Activated CD4-positive, alpha-beta T cell treated with anti-CD3 and anti-CD28 coated beads, Interleukin-2, amount 10 ng/mL, durations not matched to agents 7 days and 5 days (primary cell): ENCODE measurements at regions not wholly inside any gene's neighbourhood (a gene's known extent, or its start where the extent isn't known, plus 50 kb on each side); places are given as distances from the start of the nearest gene placed in this dataset.

Experiments
- CTCF ChIA-PET: fragments of 350-600 bp; sonication (Branson Sonifier 250); formaldehyde crosslinking; loops from one replicate; lab custom pipeline; 2021; ENCODE audit warnings: antibody characterized with exemption; lab: Charles Lee
- POLR2A ChIA-PET: fragments of 350-600 bp; sonication (Branson Sonifier 250); formaldehyde crosslinking; loops from one replicate; lab custom pipeline; 2021; ENCODE audit warnings: antibody characterized with exemption; lab: Charles Lee
- DNase-seq: peaks from one replicate; pipeline ENCODE4 v3.0.0-alpha.2; 2020
- H3K27ac Mint-ChIP-seq: one replicate; pipeline ENCODE4 v1.8.0; 2021; ENCODE audit warnings: mild to moderate bottlenecking, moderate library complexity, mixed read lengths
- H3K27me3 Mint-ChIP-seq: one replicate; pipeline ENCODE4 v1.8.0; 2021; ENCODE audit warnings: mixed read lengths
- H3K36me3 Mint-ChIP-seq: one replicate; pipeline ENCODE4 v1.8.0; 2021; ENCODE audit warnings: low read depth, mixed read lengths
- H3K4me1 Mint-ChIP-seq: one replicate; pipeline ENCODE4 v1.8.0; 2021; ENCODE audit warnings: mixed read lengths
- H3K4me3 Mint-ChIP-seq: one replicate; pipeline ENCODE4 v1.8.0; 2021; ENCODE audit warnings: mild to moderate bottlenecking, moderate library complexity, mixed read lengths
- H3K9me3 Mint-ChIP-seq: one replicate; pipeline ENCODE4 v1.8.0; 2021; ENCODE audit warnings: mixed read lengths

- Mint-ChIP-seq H3K4me3 (no peak overlapping the region), H3K27me3 (peaks cover 30% of the 10 kb centered on the region), H3K4me1 (peaks cover 5% of the 10 kb centered on the region), H3K27ac (no peak overlapping the region), H3K36me3 (no peaks in the 10 kb centered on the region), H3K9me3 (no peaks in the 10 kb centered on the region)
- CTCF ChIA-PET, result no interaction called here
- POLR2A ChIA-PET, result no interaction called here
- DNase-seq, result no peak
These were observed 290.5 kb upstream of the RASA1 start for GRCh38 chr5:86977190-86977589.

GRCh38 chr5:86977808-86978207, 289.9 kb upstream of the RASA1 start:
- DNase-seq, result no peak
- ChIA-PET CTCF (interaction anchor here (1.0 kb wide), 1 partner anchor 9 kb away, joined by 3 read pairs; no protein-coding TSS in a partner anchor), POLR2A (no interaction called here)
- Mint-ChIP-seq H3K27me3 (peaks cover 28% of the 10 kb centered on the region), H3K4me3 (no peak overlapping the region), H3K4me1 (peaks cover 5% of the 10 kb centered on the region), H3K36me3 (no peaks in the 10 kb centered on the region), H3K9me3 (no peaks in the 10 kb centered on the region), H3K27ac (no peak overlapping the region)

- POLR2A ChIA-PET, result no interaction called here
These were observed 287.8 kb upstream of the RASA1 start for GRCh38 chr5:86979811-86980411.

GRCh38 chr5:86981898-86982297, 285.8 kb upstream of the RASA1 start:
- Mint-ChIP-seq H3K36me3 (no peaks in the 10 kb centered on the region), H3K9me3 (no peaks in the 10 kb centered on the region)

More at GRCh38 chr5:86979811-86980411, 287.8 kb upstream of the RASA1 start:
- Mint-ChIP-seq H3K4me3 (no peak overlapping the region), H3K27ac (no peak overlapping the region), H3K9me3 (no peaks in the 10 kb centered on the region), H3K36me3 (no peaks in the 10 kb centered on the region), H3K27me3 (peaks cover 21% of the 10 kb centered on the region), H3K4me1 (peaks cover 5% of the 10 kb centered on the region)
- CTCF ChIA-PET, result no interaction called here
- no peak for DNase-seq

GRCh38 chr5:86983208-86983607, 284.5 kb upstream of the RASA1 start:
- H3K27ac Mint-ChIP-seq, result no peak overlapping the region
- H3K36me3 Mint-ChIP-seq, result no peaks in the 10 kb centered on the region
- no peak overlapping the region for H3K4me3 Mint-ChIP-seq
- no peaks in the 10 kb centered on the region for H3K9me3 Mint-ChIP-seq
- no peak for DNase-seq
- H3K27me3 Mint-ChIP-seq, result peaks cover 15% of the 10 kb centered on the region
- H3K4me1 Mint-ChIP-seq, result peaks cover 2% of the 10 kb centered on the region
- ChIA-PET CTCF (interaction anchor here (0.7 kb wide), 1 partner anchor 17 kb away, joined by 3 read pairs; no protein-coding TSS in a partner anchor), POLR2A (no interaction called here)

More at GRCh38 chr5:86981898-86982297, 285.8 kb upstream of the RASA1 start:
- ChIA-PET CTCF (interaction anchor here (0.7 kb wide), 1 partner anchor 229 kb away, joined by 3 read pairs; no protein-coding TSS in a partner anchor), POLR2A (no interaction called here)
- Mint-ChIP-seq H3K4me1 (peaks cover 2% of the 10 kb centered on the region), H3K4me3 (no peak overlapping the region), H3K27me3 (peaks cover 15% of the 10 kb centered on the region), H3K27ac (no peak overlapping the region)
- DNase-seq, result no peak

GRCh38 chr5:86986837-86987236, 280.8 kb upstream of the RASA1 start:
- CTCF ChIA-PET, result interaction anchor here (0.7 kb wide), 1 partner anchor 267 kb away, joined by 3 read pairs; no protein-coding TSS in a partner anchor
- no peak for DNase-seq
- H3K27ac Mint-ChIP-seq, result no peak overlapping the region
- no peaks in the 10 kb centered on the region for H3K9me3 Mint-ChIP-seq
- POLR2A ChIA-PET, result interaction anchor here (0.6 kb wide), 1 partner anchor 156 kb away, joined by 3 read pairs; no protein-coding TSS in a partner anchor
- peaks cover 13% of the 10 kb centered on the region for H3K27me3 Mint-ChIP-seq
- no peak overlapping the region for H3K4me3 Mint-ChIP-seq
- H3K36me3 Mint-ChIP-seq, result no peaks in the 10 kb centered on the region
- no peaks in the 10 kb centered on the region for H3K4me1 Mint-ChIP-seq

GRCh38 chr5:86997516-86997915, 270.2 kb upstream of the RASA1 start:
- H3K27ac Mint-ChIP-seq, result no peak overlapping the region

GRCh38 chr5:86999951-87000350, 267.7 kb upstream of the RASA1 start:
- no peak for DNase-seq
- H3K4me3 Mint-ChIP-seq, result no peak overlapping the region
- no peaks in the 10 kb centered on the region for H3K9me3 Mint-ChIP-seq
- H3K27ac Mint-ChIP-seq, result no peak overlapping the region
- peaks cover 16% of the 10 kb centered on the region for H3K27me3 Mint-ChIP-seq
- no peaks in the 10 kb centered on the region for H3K4me1 Mint-ChIP-seq
- POLR2A ChIA-PET, result no interaction called here
- CTCF ChIA-PET, result interaction anchor here (0.6 kb wide), 1 partner anchor 16 kb away, joined by 3 read pairs; no protein-coding TSS in a partner anchor
- no peaks in the 10 kb centered on the region for H3K36me3 Mint-ChIP-seq

More at GRCh38 chr5:86997516-86997915, 270.2 kb upstream of the RASA1 start:
- CTCF ChIA-PET, result no interaction called here
- Mint-ChIP-seq H3K9me3 (no peaks in the 10 kb centered on the region), H3K36me3 (no peaks in the 10 kb centered on the region), H3K4me1 (no peaks in the 10 kb centered on the region), H3K4me3 (no peak overlapping the region), H3K27me3 (peaks cover 12% of the 10 kb centered on the region)
- POLR2A ChIA-PET, result no interaction called here
- no peak for DNase-seq

- ChIA-PET POLR2A (no interaction called here), CTCF (interaction anchor here (0.9 kb wide), 1 partner anchor 17 kb away, joined by 4 read pairs; no protein-coding TSS in a partner anchor)
- no peaks in the 10 kb centered on the region for H3K9me3 Mint-ChIP-seq
- peaks cover 9% of the 10 kb centered on the region for H3K27me3 Mint-ChIP-seq
- H3K4me3 Mint-ChIP-seq, result no peak overlapping the region
- DNase-seq, result no peak
- H3K4me1 Mint-ChIP-seq, result no peaks in the 10 kb centered on the region
- H3K27ac Mint-ChIP-seq, result no peak overlapping the region
- no peaks in the 10 kb centered on the region for H3K36me3 Mint-ChIP-seq
These were observed 265.2 kb upstream of the RASA1 start for GRCh38 chr5:87002485-87002884.

- no peaks in the 10 kb centered on the region for H3K4me1 Mint-ChIP-seq
- POLR2A ChIA-PET, result interaction anchor here (0.7 kb wide), 1 partner anchor 73 kb away, joined by 5 read pairs; no protein-coding TSS in a partner anchor
- no peaks in the 10 kb centered on the region for H3K9me3 Mint-ChIP-seq
These were observed 263.6 kb upstream of the RASA1 start for GRCh38 chr5:87004101-87004500.

GRCh38 chr5:87007737-87008136, 259.9 kb upstream of the RASA1 start:
- Mint-ChIP-seq H3K9me3 (no peaks in the 10 kb centered on the region), H3K36me3 (no peaks in the 10 kb centered on the region), H3K4me3 (no peak overlapping the region), H3K4me1 (no peaks in the 10 kb centered on the region), H3K27me3 (peaks cover 10% of the 10 kb centered on the region), H3K27ac (no peak overlapping the region)
- ChIA-PET POLR2A (no interaction called here), CTCF (no interaction called here)
- no peak for DNase-seq

More at GRCh38 chr5:87004101-87004500, 263.6 kb upstream of the RASA1 start:
- Mint-ChIP-seq H3K36me3 (no peaks in the 10 kb centered on the region), H3K27me3 (peaks cover 5% of the 10 kb centered on the region), H3K27ac (no peak overlapping the region), H3K4me3 (no peak overlapping the region)
- CTCF ChIA-PET, result interaction anchor here (0.6 to 0.9 kb wide), 2 partner anchors 53 to 396 kb away, joined by 3 to 5 read pairs; no protein-coding TSS in a partner anchor
- no peak for DNase-seq

- ChIA-PET POLR2A (no interaction called here), CTCF (no interaction called here)
- DNase-seq, result no peak
- Mint-ChIP-seq H3K27ac (no peak overlapping the region), H3K4me1 (no peaks in the 10 kb centered on the region), H3K36me3 (no peaks in the 10 kb centered on the region), H3K27me3 (peaks cover 10% of the 10 kb centered on the region), H3K4me3 (no peak overlapping the region), H3K9me3 (no peaks in the 10 kb centered on the region)
These were observed 258.7 kb upstream of the RASA1 start for GRCh38 chr5:87008751-87009560.

GRCh38 chr5:87010736-87011135, 256.9 kb upstream of the RASA1 start:
- no peaks in the 10 kb centered on the region for H3K36me3 Mint-ChIP-seq
- CTCF ChIA-PET, result interaction anchor here (0.6 kb wide), 1 partner anchor 565 kb away, joined by 3 read pairs; no protein-coding TSS in a partner anchor
- H3K4me3 Mint-ChIP-seq, result no peak overlapping the region
- peaks cover 9% of the 10 kb centered on the region for H3K27me3 Mint-ChIP-seq
- no peak overlapping the region for H3K27ac Mint-ChIP-seq
- H3K9me3 Mint-ChIP-seq, result no peaks in the 10 kb centered on the region
- POLR2A ChIA-PET, result no interaction called here
- DNase-seq, result no peak
- H3K4me1 Mint-ChIP-seq, result no peaks in the 10 kb centered on the region
